Panc1 (cell line): ENCODE measurements at regions not wholly inside any gene's neighbourhood (a gene's known extent, or its start where the extent isn't known, plus 50 kb on each side); places are given as distances from the start of the nearest gene placed in this dataset.

Experiments
- ATAC-seq: fragments of 200-7000 bp; cut with Tn5 transposase; 2 replicates; pipeline ENCODE4 v1.9.1; 2020; ENCODE audit warnings: mild to moderate bottlenecking, moderate library complexity
- BruUV-seq: library from RNA; stranded (reverse); fragments of 400-500 nt; replicated peaks from 2 replicates; lab custom pipeline; 2021; lab: Mats Ljungman, UMichigan
- CTCF ChIA-PET: fragments of 300-600 bp; sonication (Branson Sonifier 250); formaldehyde crosslinking; loops from one replicate; lab custom pipeline; 2022; ENCODE audit warnings: antibody characterized with exemption; lab: Charles Lee
- POLR2A ChIA-PET: fragments of 300-600 bp; sonication (Branson Sonifier 250); formaldehyde crosslinking; loops from one replicate; lab custom pipeline; 2022; ENCODE audit warnings: antibody characterized with exemption; lab: Charles Lee
- DNase-seq: peaks from one replicate; pipeline ENCODE4 v3.0.0-alpha.2; 2010; ENCODE audit warnings: low read depth, low spot score
- H3K27ac ChIP-seq: 2 replicates; pipeline ENCODE4 v1.5.1; 2011; ENCODE audit warnings: mild to moderate bottlenecking, low read length, inconsistent platforms
- H3K27me3 ChIP-seq: fragments of 200-500 bp; sonication (Bioruptor generic); 2 replicates; pipeline ENCODE4 v1.6.0; 2014; ENCODE audit warnings: low read length, inconsistent platforms; ENCODE audit not compliant: control insufficient read depth, insufficient read depth
- H3K36me3 ChIP-seq: fragments of 200-500 bp; sonication (Bioruptor generic); 2 replicates; pipeline ENCODE4 v1.5.1; 2014; ENCODE audit warnings: inconsistent platforms, mild to moderate bottlenecking, low read length, moderate library complexity; ENCODE audit not compliant: control insufficient read depth, insufficient read depth
- H3K4me1 ChIP-seq: 2 replicates; pipeline ENCODE4 v1.5.1; 2011; ENCODE audit warnings: inconsistent platforms, mild to moderate bottlenecking, low read length, moderate library complexity; ENCODE audit not compliant: control insufficient read depth, insufficient read depth
- H3K4me3 ChIP-seq, 2 experiments: 2 replicates each; pipeline ENCODE4 v1.5.1; 2011 to 2012; ENCODE audit warnings: low read depth in 2 of 2, low read length in 2 of 2, mild to moderate bottlenecking in 2 of 2, inconsistent platforms in 1 of 2, moderate library complexity in 1 of 2
- H3K9me3 ChIP-seq: fragments of 200-500 bp; sonication (Bioruptor generic); 2 replicates; pipeline ENCODE4 v1.5.1; 2014; ENCODE audit warnings: low read depth, mild to moderate bottlenecking, inconsistent platforms, low read length, moderate library complexity; ENCODE audit not compliant: control insufficient read depth, insufficient read depth
- POLR2AphosphoS5 ChIP-seq: IDR thresholded peaks from 2 replicates; pipeline ENCODE4 v1.6.1; 2012; ENCODE audit warnings: mild to moderate bottlenecking, low read depth, low read length, moderate library complexity
- SIN3A ChIP-seq: IDR thresholded peaks from 2 replicates; pipeline ENCODE4 v1.6.1; 2012; ENCODE audit warnings: low read depth, mild to moderate bottlenecking, low read length, moderate library complexity, borderline replicate concordance; ENCODE audit not compliant: insufficient read depth
- TCF7L2 ChIP-seq: IDR thresholded peaks from 2 replicates; pipeline ENCODE4 v1.6.1; 2011; ENCODE audit warnings: mild to moderate bottlenecking, low read depth, low read length, inconsistent platforms
- in situ Hi-C: cut with HindIII; loops from 2 replicates; pipeline ENCODE4 v1.10.0; 2016; ENCODE audit warnings: low sequenced_read_pairs, low pct_unique_long_range_greater_than_20kb
- intact Hi-C: fragments of 100-400 bp; cut with micrococcal nuclease; formaldehyde crosslinking; loops from one replicate; pipeline ENCODE4 v1.10.0; 2022; ENCODE audit not compliant: unreplicated experiment
- TF ChIP-seq, protein P1 (sequence below): fragments of 450-650 bp; IDR thresholded peaks from 2 replicates; pipeline ENCODE4 v1.5.1; 2017; ENCODE audit warnings: mild to moderate bottlenecking
- TF ChIP-seq, protein P2 (sequence below), 2 experiments: IDR thresholded peaks; 2 replicates each; pipeline ENCODE4 v1.6.1; 2011 to 2012; ENCODE audit warnings: low read depth in 2 of 2, control low read depth in 1 of 2, low read length in 1 of 2, mild to moderate bottlenecking in 1 of 2, moderate library complexity in 1 of 2; ENCODE audit not compliant: insufficient read depth in 1 of 2

DNA sequence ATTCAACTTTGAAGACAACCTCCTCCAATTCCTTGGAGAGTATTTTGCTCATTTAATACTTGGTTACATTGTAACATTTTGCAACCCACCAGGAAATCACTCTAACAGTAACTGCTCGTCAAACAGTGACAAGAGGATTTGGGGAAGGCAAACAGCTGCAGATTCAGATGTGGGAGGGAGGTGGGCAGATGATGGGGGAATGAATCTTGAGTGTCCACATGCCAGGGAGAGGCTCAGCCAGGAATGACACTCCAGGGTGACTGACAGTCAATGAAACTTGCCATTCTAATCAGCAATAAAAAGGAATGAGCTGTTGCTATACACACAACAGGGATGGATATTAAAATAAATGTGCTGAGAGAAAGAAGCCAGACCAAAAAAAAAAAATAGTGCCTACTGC is 97.7 kb upstream of the ANKRD55 start:
- BruUV-seq, result no TSS peak
- DNase-seq (no peak), ATAC-seq (no peak)
- Histone ChIP-seq H3K4me1 (peaks cover 4% of the 10 kb centered on the region; the same call in 1 of the 2 replicates), H3K27me3 (no peaks in the 10 kb centered on the region), H3K27ac (no peak overlapping the region), H3K9me3 (no peaks in the 10 kb centered on the region), H3K36me3 (no peaks in the 10 kb centered on the region), H3K4me3 (no peak overlapping the region)
- in situ Hi-C loops (no loop called here), intact Hi-C loops (no loop called here)
- TF ChIP-seq SIN3A (no peak), POLR2AphosphoS5 (no peak)
- TF ChIP-seq, protein P1, sequence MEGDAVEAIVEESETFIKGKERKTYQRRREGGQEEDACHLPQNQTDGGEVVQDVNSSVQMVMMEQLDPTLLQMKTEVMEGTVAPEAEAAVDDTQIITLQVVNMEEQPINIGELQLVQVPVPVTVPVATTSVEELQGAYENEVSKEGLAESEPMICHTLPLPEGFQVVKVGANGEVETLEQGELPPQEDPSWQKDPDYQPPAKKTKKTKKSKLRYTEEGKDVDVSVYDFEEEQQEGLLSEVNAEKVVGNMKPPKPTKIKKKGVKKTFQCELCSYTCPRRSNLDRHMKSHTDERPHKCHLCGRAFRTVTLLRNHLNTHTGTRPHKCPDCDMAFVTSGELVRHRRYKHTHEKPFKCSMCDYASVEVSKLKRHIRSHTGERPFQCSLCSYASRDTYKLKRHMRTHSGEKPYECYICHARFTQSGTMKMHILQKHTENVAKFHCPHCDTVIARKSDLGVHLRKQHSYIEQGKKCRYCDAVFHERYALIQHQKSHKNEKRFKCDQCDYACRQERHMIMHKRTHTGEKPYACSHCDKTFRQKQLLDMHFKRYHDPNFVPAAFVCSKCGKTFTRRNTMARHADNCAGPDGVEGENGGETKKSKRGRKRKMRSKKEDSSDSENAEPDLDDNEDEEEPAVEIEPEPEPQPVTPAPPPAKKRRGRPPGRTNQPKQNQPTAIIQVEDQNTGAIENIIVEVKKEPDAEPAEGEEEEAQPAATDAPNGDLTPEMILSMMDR, result no peak
- TF ChIP-seq, protein P2, sequence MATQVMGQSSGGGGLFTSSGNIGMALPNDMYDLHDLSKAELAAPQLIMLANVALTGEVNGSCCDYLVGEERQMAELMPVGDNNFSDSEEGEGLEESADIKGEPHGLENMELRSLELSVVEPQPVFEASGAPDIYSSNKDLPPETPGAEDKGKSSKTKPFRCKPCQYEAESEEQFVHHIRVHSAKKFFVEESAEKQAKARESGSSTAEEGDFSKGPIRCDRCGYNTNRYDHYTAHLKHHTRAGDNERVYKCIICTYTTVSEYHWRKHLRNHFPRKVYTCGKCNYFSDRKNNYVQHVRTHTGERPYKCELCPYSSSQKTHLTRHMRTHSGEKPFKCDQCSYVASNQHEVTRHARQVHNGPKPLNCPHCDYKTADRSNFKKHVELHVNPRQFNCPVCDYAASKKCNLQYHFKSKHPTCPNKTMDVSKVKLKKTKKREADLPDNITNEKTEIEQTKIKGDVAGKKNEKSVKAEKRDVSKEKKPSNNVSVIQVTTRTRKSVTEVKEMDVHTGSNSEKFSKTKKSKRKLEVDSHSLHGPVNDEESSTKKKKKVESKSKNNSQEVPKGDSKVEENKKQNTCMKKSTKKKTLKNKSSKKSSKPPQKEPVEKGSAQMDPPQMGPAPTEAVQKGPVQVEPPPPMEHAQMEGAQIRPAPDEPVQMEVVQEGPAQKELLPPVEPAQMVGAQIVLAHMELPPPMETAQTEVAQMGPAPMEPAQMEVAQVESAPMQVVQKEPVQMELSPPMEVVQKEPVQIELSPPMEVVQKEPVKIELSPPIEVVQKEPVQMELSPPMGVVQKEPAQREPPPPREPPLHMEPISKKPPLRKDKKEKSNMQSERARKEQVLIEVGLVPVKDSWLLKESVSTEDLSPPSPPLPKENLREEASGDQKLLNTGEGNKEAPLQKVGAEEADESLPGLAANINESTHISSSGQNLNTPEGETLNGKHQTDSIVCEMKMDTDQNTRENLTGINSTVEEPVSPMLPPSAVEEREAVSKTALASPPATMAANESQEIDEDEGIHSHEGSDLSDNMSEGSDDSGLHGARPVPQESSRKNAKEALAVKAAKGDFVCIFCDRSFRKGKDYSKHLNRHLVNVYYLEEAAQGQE (IDR thresholded peaks at IDR 0.05; ENCODE audit: insufficient read depth in 1 of 2, low read depth in 2 of 2, low read length in 1 of 2), result no peak
- ChIA-PET CTCF (interaction anchor here (0.8 kb wide), 1 partner anchor 79 kb away, joined by 5 read pairs; no protein-coding TSS in a partner anchor), POLR2A (no interaction called here)

DNA sequence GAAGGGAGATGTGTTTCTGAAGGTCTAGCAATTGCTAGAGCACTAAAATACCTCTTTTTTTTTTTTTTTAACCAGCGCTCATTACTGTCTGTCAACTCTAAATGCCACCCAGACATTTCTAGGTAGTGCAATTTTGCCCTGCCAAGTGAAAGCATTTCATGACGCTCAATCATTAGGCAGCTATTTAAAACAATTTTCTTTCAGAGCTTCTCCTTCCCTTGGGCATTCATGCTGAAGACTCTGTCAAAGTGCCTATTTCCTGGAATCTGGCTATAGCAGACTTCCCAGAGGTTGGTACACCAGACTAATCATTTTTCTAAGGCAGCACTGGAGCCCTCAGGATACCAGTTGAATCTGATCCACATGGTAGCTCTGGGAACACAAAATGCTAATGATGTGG is 97.0 kb upstream of the ANKRD55 start:
- no peak overlapping the region for H3K4me3 ChIP-seq
- CTCF ChIA-PET, result interaction anchor here (0.8 kb wide), 1 partner anchor 79 kb away, joined by 5 read pairs; no protein-coding TSS in a partner anchor
- BruUV-seq, result no TSS peak
- TF ChIP-seq SIN3A, result no peak
- no peak for TF ChIP-seq POLR2AphosphoS5
- no peak for TF ChIP-seq TCF7L2
- TF ChIP-seq, protein P2 (IDR thresholded peaks at IDR 0.05; ENCODE audit: insufficient read depth in 1 of 2, low read depth in 2 of 2, low read length in 1 of 2), result no peak
- TF ChIP-seq, protein P1, result no peak
- H3K36me3 ChIP-seq, result no peaks in the 10 kb centered on the region
- H3K27me3 ChIP-seq, result no peaks in the 10 kb centered on the region
- intact Hi-C loops, result no loop called here
- no peak overlapping the region for H3K27ac ChIP-seq
- ATAC-seq (no peak), DNase-seq (no peak)
- H3K9me3 ChIP-seq, result no peaks in the 10 kb centered on the region
- in situ Hi-C loops, result no loop called here
- peaks cover 4% of the 10 kb centered on the region; the same call in 1 of the 2 replicates for H3K4me1 ChIP-seq
- POLR2A ChIA-PET, result interaction anchor here (0.7 kb wide), 1 partner anchor 104 kb away, joined by 8 read pairs; no protein-coding TSS in a partner anchor
